Uterus (tissue), 3 donors: ENCODE measurements at regions not wholly inside any gene's neighbourhood (a gene's known extent, or its start where the extent isn't known, plus 50 kb on each side); places are given as distances from the start of the nearest gene placed in this dataset.

Experiments
- DNase-seq, 2 donors: peaks; one replicate each; pipeline ENCODE4 v3.0.0-alpha.2; 2019 to 2020
- H3K27ac ChIP-seq, 2 donors: fragments of 200-600 bp; sonication (generic); 1 replicate in 1 of 2; 2 replicates in 1 of 2; pipeline ENCODE4 v1.5.1; 2016 to 2018
- H3K27me3 ChIP-seq, 2 donors: fragments of 200-600 bp; sonication (generic); one replicate each; pipeline ENCODE4 v1.5.1; 2018 to 2019; ENCODE audit warnings: control low read depth in 1 of 2
- H3K36me3 ChIP-seq, 2 donors: fragments of 200-600 bp; sonication (generic); one replicate each; pipeline ENCODE4 v1.5.1; 2019; ENCODE audit warnings: control low read depth in 1 of 2
- H3K4me1 ChIP-seq, 2 donors: fragments of 200-600 bp; sonication (generic); one replicate each; pipeline ENCODE4 v1.5.1; 2018 to 2019; ENCODE audit warnings: control low read depth in 1 of 2
- H3K4me3 ChIP-seq, 2 donors: fragments of 200-600 bp; sonication (generic); 1 replicate in 1 of 2; 2 replicates in 1 of 2; pipeline ENCODE4 v1.5.1; 2018 to 2019; ENCODE audit warnings: mild to moderate bottlenecking in 1 of 2
- H3K9me3 ChIP-seq, 2 donors: fragments of 200-600 bp; sonication (generic); one replicate each; pipeline ENCODE4 v1.5.1; 2019; ENCODE audit warnings: control low read depth in 1 of 2
- POLR2A ChIP-seq, 2 donors: fragments of 450-650 bp; IDR thresholded peaks; one replicate each; pipeline ENCODE4 v1.6.1; 2016; ENCODE audit warnings: antibody characterized with exemption in 2 of 2, mild to moderate bottlenecking in 1 of 2, moderate library complexity in 1 of 2
- intact Hi-C: fragments of 100-400 bp; cut with DNase I; formaldehyde crosslinking; loops from one replicate; pipeline ENCODE4 v1.15.1; 2023; ENCODE audit warnings: low total_unique reads
- TF ChIP-seq, protein P1 (sequence below), 4 experiments: fragments of 200-600 bp in 2 of 4; fragments of 450-650 bp in 2 of 4; sonication (generic) in 2 of 4; IDR thresholded peaks; one replicate each; pipeline ENCODE4 v1.5.1; 2016 to 2019; ENCODE audit warnings: antibody characterized with exemption in 4 of 4, mild to moderate bottlenecking in 2 of 4, moderate library complexity in 1 of 4
- donor health status: DM: yes; HTN: yes; CAD: no.

DNA sequence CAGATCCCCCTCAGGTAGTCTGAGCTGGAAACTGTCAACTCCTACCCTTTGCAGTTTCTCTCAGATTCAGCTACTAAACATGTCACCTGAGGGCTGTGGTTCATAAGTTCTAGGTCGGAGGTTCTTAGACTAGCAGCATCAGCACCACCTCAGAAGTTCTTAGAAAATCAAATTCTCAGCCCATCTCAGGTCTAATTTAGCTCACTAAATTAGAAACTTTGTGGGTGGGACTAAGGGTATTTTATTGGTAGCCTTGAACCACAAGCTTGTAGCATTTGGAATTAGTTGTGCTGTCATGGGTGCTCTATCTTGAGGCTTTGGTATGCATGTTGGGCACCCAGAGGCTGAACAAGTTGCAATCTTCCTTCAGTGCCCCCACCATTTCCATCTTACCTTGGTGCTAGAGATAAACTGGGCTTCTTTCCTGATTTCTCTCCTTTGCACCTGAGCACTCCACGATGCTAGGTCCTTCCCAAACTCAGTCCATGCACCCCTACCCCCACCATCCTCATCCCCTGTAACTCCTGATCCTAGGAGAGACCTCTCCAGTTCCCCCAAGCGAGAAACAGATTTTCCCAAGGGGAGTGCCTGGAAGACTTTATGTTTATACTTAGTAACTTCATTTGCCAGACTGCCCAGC is 54.2 kb downstream of the S1PR1 start:
- Histone ChIP-seq H3K4me3 (no peak overlapping the region), H3K36me3 (no peaks in the 10 kb centered on the region), H3K4me1 (no peaks in the 10 kb centered on the region), H3K9me3 (no peaks in the 10 kb centered on the region), H3K27ac (no peak overlapping the region), H3K27me3 (no peaks in the 10 kb centered on the region)
- DNase-seq, result no peak
- intact Hi-C loops, result no loop called here
- TF ChIP-seq POLR2A (IDR thresholded peaks at IDR 0.05), result no peak
- TF ChIP-seq, protein P1, sequence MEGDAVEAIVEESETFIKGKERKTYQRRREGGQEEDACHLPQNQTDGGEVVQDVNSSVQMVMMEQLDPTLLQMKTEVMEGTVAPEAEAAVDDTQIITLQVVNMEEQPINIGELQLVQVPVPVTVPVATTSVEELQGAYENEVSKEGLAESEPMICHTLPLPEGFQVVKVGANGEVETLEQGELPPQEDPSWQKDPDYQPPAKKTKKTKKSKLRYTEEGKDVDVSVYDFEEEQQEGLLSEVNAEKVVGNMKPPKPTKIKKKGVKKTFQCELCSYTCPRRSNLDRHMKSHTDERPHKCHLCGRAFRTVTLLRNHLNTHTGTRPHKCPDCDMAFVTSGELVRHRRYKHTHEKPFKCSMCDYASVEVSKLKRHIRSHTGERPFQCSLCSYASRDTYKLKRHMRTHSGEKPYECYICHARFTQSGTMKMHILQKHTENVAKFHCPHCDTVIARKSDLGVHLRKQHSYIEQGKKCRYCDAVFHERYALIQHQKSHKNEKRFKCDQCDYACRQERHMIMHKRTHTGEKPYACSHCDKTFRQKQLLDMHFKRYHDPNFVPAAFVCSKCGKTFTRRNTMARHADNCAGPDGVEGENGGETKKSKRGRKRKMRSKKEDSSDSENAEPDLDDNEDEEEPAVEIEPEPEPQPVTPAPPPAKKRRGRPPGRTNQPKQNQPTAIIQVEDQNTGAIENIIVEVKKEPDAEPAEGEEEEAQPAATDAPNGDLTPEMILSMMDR (IDR thresholded peaks at IDR 0.05), result no peak

DNA sequence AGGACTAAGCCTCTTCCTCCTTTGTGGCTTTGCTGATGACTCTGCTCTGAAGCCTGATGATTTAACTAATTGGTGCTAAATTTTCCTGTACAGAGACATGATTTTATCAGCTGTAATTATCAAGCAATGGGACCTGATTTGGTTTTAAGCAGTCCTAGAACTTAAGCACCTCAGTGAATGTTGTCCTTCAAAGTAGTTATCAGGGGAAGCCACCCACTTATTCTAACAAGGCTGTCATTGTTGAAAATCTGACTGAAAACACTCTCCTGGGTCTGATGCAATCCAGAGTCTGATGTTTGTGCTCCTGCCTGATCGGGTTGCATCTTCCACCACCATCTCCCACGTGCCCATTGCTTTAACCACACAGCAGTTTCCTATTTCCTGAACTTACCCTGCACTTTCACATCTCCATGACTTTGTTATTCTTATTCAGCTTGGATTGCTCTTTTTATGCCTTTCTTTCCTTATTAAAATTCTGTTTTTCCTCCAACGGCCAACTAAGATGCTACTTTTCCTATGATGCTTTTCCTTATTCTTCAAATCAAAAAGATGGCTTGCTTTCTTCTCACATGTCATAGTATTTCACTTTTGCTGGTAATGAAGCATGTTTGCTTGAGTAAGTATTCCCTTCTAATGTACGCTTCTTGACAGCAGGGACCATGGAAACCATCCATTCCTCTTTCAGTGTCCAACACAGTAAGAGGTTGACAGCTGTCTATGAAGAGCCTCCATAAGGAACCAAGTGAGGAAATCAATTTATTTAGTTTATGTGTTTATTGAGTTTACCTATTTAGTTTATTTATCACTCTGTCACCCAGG is 55.0 kb downstream of the S1PR1 start:
- Histone ChIP-seq H3K9me3 (no peaks in the 10 kb centered on the region), H3K4me1 (no peaks in the 10 kb centered on the region), H3K36me3 (no peaks in the 10 kb centered on the region), H3K27me3 (no peaks in the 10 kb centered on the region), H3K27ac (no peak overlapping the region), H3K4me3 (no peak overlapping the region)
- TF ChIP-seq POLR2A (IDR thresholded peaks at IDR 0.05), result no peak
- TF ChIP-seq, protein P1 (IDR thresholded peaks at IDR 0.05), result no peak
- DNase-seq, result no peak
- intact Hi-C loops, result no loop called here

DNA sequence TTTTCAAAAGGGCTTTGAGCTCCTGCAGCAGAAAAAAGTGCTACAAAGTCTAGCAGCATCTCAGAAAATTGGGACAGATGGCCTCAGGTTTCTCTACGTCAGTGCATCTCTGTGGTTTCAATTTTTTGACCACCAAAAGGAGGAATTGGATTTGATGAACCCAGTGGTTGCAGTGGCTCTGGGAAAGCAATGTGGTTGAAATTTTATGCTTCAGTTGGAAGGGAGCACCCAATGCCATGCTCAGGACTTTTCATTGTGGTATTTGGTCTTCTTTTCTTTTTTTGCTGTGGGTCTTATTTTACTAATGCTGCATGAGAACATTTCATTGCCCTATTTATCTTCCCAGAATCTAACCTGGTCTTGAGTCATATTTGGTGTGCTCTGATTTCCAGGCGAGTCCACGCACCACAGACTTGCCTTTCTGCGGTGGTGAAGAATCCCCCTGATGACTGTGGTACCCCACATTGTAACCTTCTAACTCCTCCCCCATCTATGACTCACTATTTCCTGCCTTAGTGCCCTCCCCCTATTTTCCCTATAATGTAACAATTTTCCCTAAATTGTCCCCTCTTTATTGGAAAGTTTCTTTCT is 56.7 kb downstream of the S1PR1 start:
- Histone ChIP-seq H3K36me3 (no peaks in the 10 kb centered on the region), H3K27ac (no peak overlapping the region), H3K27me3 (no peaks in the 10 kb centered on the region), H3K9me3 (no peaks in the 10 kb centered on the region), H3K4me1 (no peaks in the 10 kb centered on the region), H3K4me3 (no peak overlapping the region)
- intact Hi-C loops, result no loop called here
- no peak for TF ChIP-seq POLR2A (IDR thresholded peaks at IDR 0.05)
- TF ChIP-seq, protein P1 (IDR thresholded peaks at IDR 0.05), result no peak
- DNase-seq, result no peak

DNA sequence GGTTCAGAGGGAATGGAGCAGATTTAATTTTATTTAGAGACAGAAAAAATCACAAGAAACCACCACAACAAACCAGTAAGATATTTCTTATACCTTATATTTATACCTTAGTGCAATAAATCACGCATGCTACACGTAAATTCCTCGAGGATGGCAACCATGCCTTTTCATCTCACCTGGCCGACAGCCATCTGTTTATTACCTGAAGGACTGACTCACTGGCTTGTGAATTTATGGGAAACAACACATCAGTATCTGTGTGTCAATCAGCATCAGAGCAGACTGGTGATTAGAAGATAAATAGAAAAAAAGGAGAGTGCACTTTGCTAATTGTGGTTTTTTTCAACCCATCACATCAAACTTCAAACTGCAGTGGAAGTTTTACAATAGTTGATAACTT is 58.4 kb downstream of the S1PR1 start:
- intact Hi-C loops, result no loop called here
- H3K27ac ChIP-seq, result no peak overlapping the region

More for the DNA sequence above, 58.4 kb downstream of the S1PR1 start:
- Histone ChIP-seq H3K4me1 (no peaks in the 10 kb centered on the region), H3K36me3 (no peaks in the 10 kb centered on the region), H3K4me3 (no peak overlapping the region), H3K9me3 (no peaks in the 10 kb centered on the region), H3K27me3 (no peaks in the 10 kb centered on the region)
- TF ChIP-seq POLR2A (IDR thresholded peaks at IDR 0.05), result no peak
- TF ChIP-seq, protein P1 (IDR thresholded peaks at IDR 0.05), result no peak
- no peak for DNase-seq
